HL-60 (cell line): ENCODE measurements at regions not wholly inside any gene's neighbourhood (a gene's known extent, or its start where the extent isn't known, plus 50 kb on each side); places are given as distances from the start of the nearest gene placed in this dataset.

Source experiments
- DNase-seq, 2 experiments: peaks; one replicate each; pipeline ENCODE4 v3.0.0-alpha.2; 2010 to 2020; ENCODE audit warnings: low read depth in 1 of 2, low spot score in 1 of 2
- H3K27ac ChIP-seq: fragments of 250-450 bp; sonication (Bioruptor Pico); replicated peaks from 2 replicates; pipeline ENCODE4 v1.5.1; 2020; ENCODE audit warnings: mild to moderate bottlenecking, moderate library complexity
- H3K27me3 ChIP-seq: fragments of 250-450 bp; sonication (Bioruptor Pico); 2 replicates; pipeline ENCODE4 v1.5.1; 2021; ENCODE audit warnings: mild to moderate bottlenecking, moderate library complexity; ENCODE audit not compliant: insufficient read depth, poor library complexity, severe bottlenecking
- H3K4me3 ChIP-seq: replicated peaks from 2 replicates; pipeline ENCODE4 v1.5.1; 2011; ENCODE audit warnings: mild to moderate bottlenecking, control low read depth, low read length; ENCODE audit not compliant: insufficient read depth
- GABPA ChIP-seq: IDR thresholded peaks from 2 replicates; pipeline ENCODE4 v1.6.1; 2012; ENCODE audit warnings: low read depth
- POLR2AphosphoS5 ChIP-seq: IDR thresholded peaks from 2 replicates; pipeline ENCODE4 v1.6.1; 2012; ENCODE audit warnings: low read depth
- SPI1 ChIP-seq: IDR thresholded peaks from 2 replicates; pipeline ENCODE4 v1.6.1; 2012; ENCODE audit warnings: low read depth, mild to moderate bottlenecking, borderline replicate concordance
- TF ChIP-seq, protein P1 (sequence below): IDR thresholded peaks from one replicate; pipeline ENCODE4 v1.5.1; 2011; ENCODE audit warnings: low read length, control low read depth, inconsistent platforms; ENCODE audit not compliant: insufficient read depth
- TF ChIP-seq, protein P2 (sequence below): IDR thresholded peaks from 2 replicates; pipeline ENCODE4 v1.6.1; 2012; ENCODE audit warnings: low read depth; ENCODE audit not compliant: insufficient replicate concordance

DNA sequence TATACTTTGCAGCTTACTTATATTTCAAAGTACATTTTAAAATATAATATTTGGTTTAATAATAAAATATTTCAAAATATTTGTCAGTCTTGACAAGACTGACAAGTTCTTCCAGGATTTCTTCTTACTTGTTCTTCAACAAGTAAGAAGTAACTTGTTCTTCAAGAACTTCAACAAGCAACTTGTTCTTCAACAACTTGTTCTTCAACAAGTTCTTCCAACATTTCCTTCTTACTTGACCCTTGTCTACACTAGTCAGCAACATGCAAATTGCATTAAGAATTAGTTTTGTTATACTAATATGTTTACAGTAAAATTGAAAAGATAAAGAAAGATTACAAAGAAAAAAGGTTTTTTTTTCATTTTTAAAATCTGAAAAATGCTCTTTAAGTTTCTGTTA lies 731.7 kb downstream of the NSUN3 start:
- H3K4me3 ChIP-seq: no peak overlapping the region
- H3K27ac ChIP-seq: no peak overlapping the region
- no peaks in the 10 kb centered on the region for H3K27me3 ChIP-seq
- TF ChIP-seq, protein P1, sequence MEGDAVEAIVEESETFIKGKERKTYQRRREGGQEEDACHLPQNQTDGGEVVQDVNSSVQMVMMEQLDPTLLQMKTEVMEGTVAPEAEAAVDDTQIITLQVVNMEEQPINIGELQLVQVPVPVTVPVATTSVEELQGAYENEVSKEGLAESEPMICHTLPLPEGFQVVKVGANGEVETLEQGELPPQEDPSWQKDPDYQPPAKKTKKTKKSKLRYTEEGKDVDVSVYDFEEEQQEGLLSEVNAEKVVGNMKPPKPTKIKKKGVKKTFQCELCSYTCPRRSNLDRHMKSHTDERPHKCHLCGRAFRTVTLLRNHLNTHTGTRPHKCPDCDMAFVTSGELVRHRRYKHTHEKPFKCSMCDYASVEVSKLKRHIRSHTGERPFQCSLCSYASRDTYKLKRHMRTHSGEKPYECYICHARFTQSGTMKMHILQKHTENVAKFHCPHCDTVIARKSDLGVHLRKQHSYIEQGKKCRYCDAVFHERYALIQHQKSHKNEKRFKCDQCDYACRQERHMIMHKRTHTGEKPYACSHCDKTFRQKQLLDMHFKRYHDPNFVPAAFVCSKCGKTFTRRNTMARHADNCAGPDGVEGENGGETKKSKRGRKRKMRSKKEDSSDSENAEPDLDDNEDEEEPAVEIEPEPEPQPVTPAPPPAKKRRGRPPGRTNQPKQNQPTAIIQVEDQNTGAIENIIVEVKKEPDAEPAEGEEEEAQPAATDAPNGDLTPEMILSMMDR: no peak
- TF ChIP-seq POLR2AphosphoS5: no peak
- TF ChIP-seq GABPA: no peak
- TF ChIP-seq SPI1: no peak
- TF ChIP-seq, protein P2, sequence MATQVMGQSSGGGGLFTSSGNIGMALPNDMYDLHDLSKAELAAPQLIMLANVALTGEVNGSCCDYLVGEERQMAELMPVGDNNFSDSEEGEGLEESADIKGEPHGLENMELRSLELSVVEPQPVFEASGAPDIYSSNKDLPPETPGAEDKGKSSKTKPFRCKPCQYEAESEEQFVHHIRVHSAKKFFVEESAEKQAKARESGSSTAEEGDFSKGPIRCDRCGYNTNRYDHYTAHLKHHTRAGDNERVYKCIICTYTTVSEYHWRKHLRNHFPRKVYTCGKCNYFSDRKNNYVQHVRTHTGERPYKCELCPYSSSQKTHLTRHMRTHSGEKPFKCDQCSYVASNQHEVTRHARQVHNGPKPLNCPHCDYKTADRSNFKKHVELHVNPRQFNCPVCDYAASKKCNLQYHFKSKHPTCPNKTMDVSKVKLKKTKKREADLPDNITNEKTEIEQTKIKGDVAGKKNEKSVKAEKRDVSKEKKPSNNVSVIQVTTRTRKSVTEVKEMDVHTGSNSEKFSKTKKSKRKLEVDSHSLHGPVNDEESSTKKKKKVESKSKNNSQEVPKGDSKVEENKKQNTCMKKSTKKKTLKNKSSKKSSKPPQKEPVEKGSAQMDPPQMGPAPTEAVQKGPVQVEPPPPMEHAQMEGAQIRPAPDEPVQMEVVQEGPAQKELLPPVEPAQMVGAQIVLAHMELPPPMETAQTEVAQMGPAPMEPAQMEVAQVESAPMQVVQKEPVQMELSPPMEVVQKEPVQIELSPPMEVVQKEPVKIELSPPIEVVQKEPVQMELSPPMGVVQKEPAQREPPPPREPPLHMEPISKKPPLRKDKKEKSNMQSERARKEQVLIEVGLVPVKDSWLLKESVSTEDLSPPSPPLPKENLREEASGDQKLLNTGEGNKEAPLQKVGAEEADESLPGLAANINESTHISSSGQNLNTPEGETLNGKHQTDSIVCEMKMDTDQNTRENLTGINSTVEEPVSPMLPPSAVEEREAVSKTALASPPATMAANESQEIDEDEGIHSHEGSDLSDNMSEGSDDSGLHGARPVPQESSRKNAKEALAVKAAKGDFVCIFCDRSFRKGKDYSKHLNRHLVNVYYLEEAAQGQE: no peak
- no peak for DNase-seq

DNA sequence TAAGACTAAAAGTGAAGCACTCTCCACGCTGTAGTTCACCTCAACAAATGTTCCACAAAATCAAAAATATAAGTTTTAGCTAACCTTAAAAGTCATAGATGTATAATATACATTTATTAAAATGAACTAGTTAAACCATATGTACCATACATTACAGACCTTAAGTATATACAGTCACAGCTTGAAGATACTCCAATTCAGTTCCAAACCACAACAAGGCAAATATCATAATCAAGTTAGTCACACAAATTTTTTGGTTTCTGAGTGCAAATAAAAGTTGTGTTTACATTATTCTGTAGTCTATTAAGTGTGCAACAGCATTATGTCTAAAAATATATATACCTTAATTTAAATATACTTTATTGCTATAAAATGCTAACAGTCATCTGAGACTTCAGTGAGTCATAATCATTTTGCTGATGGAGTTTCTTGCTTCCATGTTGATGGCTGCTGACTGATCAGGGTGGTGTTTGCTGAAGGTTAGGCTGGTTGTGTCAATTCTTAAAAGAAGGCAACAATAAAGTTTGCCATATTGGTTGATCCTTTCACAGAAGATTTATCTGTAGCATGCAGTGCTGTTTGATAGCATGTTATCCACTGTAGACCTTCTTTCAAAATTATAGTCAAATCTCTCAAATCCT lies 736.7 kb downstream of the NSUN3 start:
- TF ChIP-seq POLR2AphosphoS5 (no peak), SPI1 (no peak), GABPA (no peak)
- TF ChIP-seq, protein P2: no peak
- TF ChIP-seq, protein P1: no peak
- H3K27me3 ChIP-seq: no peaks in the 10 kb centered on the region
- no peak overlapping the region for H3K4me3 ChIP-seq
- H3K27ac ChIP-seq: no peak overlapping the region
- DNase-seq: no peak

DNA sequence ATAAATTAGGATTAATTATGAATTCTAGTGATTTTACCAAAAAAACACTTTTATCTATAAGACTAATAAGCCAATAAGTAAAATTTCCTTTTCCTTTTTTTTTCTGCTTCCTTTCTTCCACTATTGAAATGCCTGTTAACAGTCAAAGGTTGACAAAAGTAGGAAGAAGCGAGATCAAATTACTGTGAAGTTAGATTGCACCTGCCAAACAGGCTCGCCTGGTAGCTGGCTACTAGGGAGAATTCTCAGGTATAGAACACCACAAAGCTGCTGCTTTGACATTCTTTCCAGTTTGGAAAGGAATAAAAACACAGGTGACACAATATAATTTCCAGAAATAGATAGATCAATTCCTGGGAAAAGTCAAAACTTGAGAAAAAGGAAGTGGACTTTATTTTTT lies 749.0 kb downstream of the NSUN3 start:
- H3K27ac ChIP-seq: no peak overlapping the region
- TF ChIP-seq, protein P2: no peak
- TF ChIP-seq POLR2AphosphoS5 (no peak), SPI1 (no peak), GABPA (no peak)
- TF ChIP-seq, protein P1: no peak
- DNase-seq: no peak
- no peaks in the 10 kb centered on the region for H3K27me3 ChIP-seq
- no peak overlapping the region for H3K4me3 ChIP-seq
